GM12878 (cell line): ENCODE measurements at regions not wholly inside any gene's neighbourhood (a gene's known extent, or its start where the extent isn't known, plus 50 kb on each side); places are given as distances from the start of the nearest gene placed in this dataset.

Source experiments
- CEBPB ChIP-seq, 2 experiments: fragments of 150-350 bp in 1 of 2; IDR thresholded peaks; 2 replicates each; pipeline ENCODE4 v1.6.1; 2012 to 2014; ENCODE audit warnings: low read depth in 2 of 2, low read length in 2 of 2, borderline replicate concordance in 1 of 2, inconsistent platforms in 1 of 2
- CEBPZ ChIP-seq: fragments of 150-350 bp; IDR thresholded peaks from 2 replicates; pipeline ENCODE4 v1.6.1; 2016; ENCODE audit warnings: low read depth, low read length
- CHD1 ChIP-seq: IDR thresholded peaks from 2 replicates; pipeline ENCODE4 v1.6.1; 2012; ENCODE audit warnings: low read depth, low read length, improper control_type of control experiment
- CTCF ChIP-seq, 3 experiments: IDR thresholded peaks in 2 of 3; conservative IDR thresholded peaks in 1 of 3; 2 replicates each; pipeline ENCODE4 v1.5.1; 2011; ENCODE audit warnings: low read depth in 3 of 3, low read length in 3 of 3, mild to moderate bottlenecking in 3 of 3, control low read depth in 2 of 3, moderate library complexity in 2 of 3, inconsistent platforms in 1 of 3, mixed read lengths in 1 of 3; ENCODE audit not compliant: control insufficient read depth in 2 of 3, insufficient read depth in 1 of 3; ENCODE audit errors: extremely low read depth in 1 of 3
- CUX1 ChIP-seq: IDR thresholded peaks from 2 replicates; pipeline ENCODE4 v1.6.1; 2012; ENCODE audit warnings: improper control_type of control experiment, low read depth, low read length; ENCODE audit not compliant: insufficient replicate concordance
- EZH2 ChIP-seq: IDR thresholded peaks from 2 replicates; pipeline ENCODE4 v1.6.1; 2012; ENCODE audit warnings: low read depth, mild to moderate bottlenecking, control low read depth, inconsistent platforms, low read length, borderline replicate concordance; ENCODE audit not compliant: control insufficient read depth
- HDAC6 ChIP-seq: fragments of 200-600 bp; sonication (generic); IDR thresholded peaks from one replicate; pipeline ENCODE4 v1.8.0; 2017; ENCODE audit warnings: antibody characterized with exemption; ENCODE audit not compliant: unreplicated experiment
- MXI1 ChIP-seq: fragments of 150-350 bp; IDR thresholded peaks from 2 replicates; pipeline ENCODE4 v1.6.1; 2011; ENCODE audit warnings: low read depth, mild to moderate bottlenecking, inconsistent platforms, low read length, improper control_type of control experiment
- PBX3 ChIP-seq: IDR thresholded peaks from 2 replicates; pipeline ENCODE4 v1.6.1; 2011; ENCODE audit warnings: mild to moderate bottlenecking, low read depth, low read length, moderate library complexity; ENCODE audit not compliant: insufficient replicate concordance
- POLR2A ChIP-seq: IDR thresholded peaks from 2 replicates; pipeline ENCODE4 v1.6.1; 2011; ENCODE audit warnings: low read depth, mild to moderate bottlenecking, low read length
- RAD51 ChIP-seq: fragments of 450-650 bp; IDR thresholded peaks from 2 replicates; pipeline ENCODE4 v1.6.1; 2016; ENCODE audit warnings: moderate library complexity, mild to moderate bottlenecking, inconsistent platforms
- SMC3 ChIP-seq: IDR thresholded peaks from 2 replicates; pipeline ENCODE4 v1.6.1; 2011; ENCODE audit warnings: low read length, improper control_type of control experiment, borderline replicate concordance
- SREBF1 ChIP-seq: IDR thresholded peaks from 2 replicates; pipeline ENCODE4 v1.6.1; 2012; ENCODE audit warnings: mild to moderate bottlenecking, low read length
- TAF1 ChIP-seq: IDR thresholded peaks from 2 replicates; pipeline ENCODE4 v1.6.1; 2011; ENCODE audit warnings: mild to moderate bottlenecking, low read depth, low read length, borderline replicate concordance

- TF ChIP-seq PBX3 (no peak), TAF1 (no peak), CHD1 (no peak), MXI1 (no peak), POLR2A (no peak), CUX1 (no peak), CTCF (IDR thresholded peaks at IDR 0.05 in 2 of 3, conservative IDR thresholded peaks at IDR 0.05 in 1 of 3; ENCODE audit: control insufficient read depth in 2 of 3, extremely low read depth in 1 of 3, insufficient read depth in 1 of 3, low read depth in 3 of 3, low read length in 3 of 3) (no peak), CEBPB (IDR thresholded peaks at IDR 0.05; ENCODE audit: borderline replicate concordance in 1 of 2, low read depth in 2 of 2, low read length in 2 of 2) (no peak), CEBPZ (no peak), EZH2 (no peak), SMC3 (no peak), SREBF1 (no peak), RAD51 (no peak), HDAC6 (no peak)
These were observed 65.2 kb upstream of the MYCN start for GRCh38 chr2:15874854-15875804.
